Cardiac fibroblast (primary cell): ENCODE measurements at regions not wholly inside any gene's neighbourhood (a gene's known extent, or its start where the extent isn't known, plus 50 kb on each side); places are given as distances from the start of the nearest gene placed in this dataset.
A peak's percentile ranks its signal among the peaks of the same experiment; 100 is the strongest.
"Not testable (repeated sequence)": the region's sequence is repeated elsewhere in the genome, so short reads cannot be mapped to it uniquely, and the experiment has no call there.

ENCODE experiments used
- DNase-seq, 2 donors: peaks; one replicate each; pipeline versions ENCODE4 v3.0.0 to v3.0.0-alpha.2; 2010; ENCODE audit warnings: low read depth in 2 of 2
- H3K4me3 ChIP-seq, 2 donors: replicated peaks in 1 of 2; 1 replicate in 1 of 2; 2 replicates in 1 of 2; pipeline ENCODE4 v1.5.1; 2011; ENCODE audit warnings: low read depth in 2 of 2, low read length in 2 of 2, mild to moderate bottlenecking in 2 of 2, moderate library complexity in 1 of 2
- CTCF ChIP-seq: IDR thresholded peaks from one replicate; pipeline ENCODE4 v1.5.1; 2011; ENCODE audit warnings: low read depth, mild to moderate bottlenecking, low read length, inconsistent platforms

DNA sequence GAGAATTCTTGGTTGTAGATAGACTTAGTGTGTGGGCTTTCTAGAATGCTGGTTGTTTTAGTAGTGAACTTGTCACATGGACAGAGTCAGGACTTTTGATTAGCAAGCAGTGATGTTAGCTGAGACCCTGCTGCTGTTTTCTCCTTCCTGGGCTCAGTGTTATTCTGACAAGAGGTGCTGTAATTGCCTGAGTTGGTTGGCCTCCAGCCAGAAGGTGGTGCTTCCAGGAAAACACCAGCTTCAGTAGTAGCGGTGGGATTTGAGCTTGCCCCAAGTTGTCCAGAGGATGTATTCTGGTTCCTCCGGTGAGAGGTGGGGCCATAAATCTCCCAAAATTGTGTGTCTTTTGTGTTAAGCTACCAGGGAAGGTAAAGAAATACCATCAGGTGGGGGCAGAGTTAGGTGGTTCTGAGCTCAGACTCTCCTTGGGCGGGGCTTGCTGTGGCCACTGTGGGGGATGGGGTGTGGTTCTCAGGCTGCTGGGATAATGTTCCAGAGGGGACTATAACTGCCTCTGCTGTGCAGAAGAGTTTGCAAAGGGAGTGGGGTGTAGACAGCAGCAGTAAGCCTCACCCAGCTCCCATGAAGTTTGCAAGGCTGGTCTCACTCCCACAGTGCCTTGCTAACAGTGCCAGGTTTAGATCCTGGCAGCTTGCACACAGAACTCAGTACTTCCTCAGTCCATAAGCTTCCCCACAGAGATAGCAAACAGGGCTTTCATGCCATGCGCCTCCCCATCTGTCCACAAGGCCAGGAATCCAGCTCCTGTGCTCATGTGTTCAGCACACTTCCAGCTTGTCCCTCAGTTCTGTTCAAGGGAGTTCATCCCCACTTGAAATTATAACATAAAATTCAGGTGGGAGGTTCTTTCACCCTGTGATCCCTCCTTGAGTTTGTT, 278.4 kb upstream of the PTCHD4 start:
- H3K4me3 ChIP-seq: no peak overlapping the region
- TF ChIP-seq CTCF: no peak
- DNase-seq: no peak

- no peak for TF ChIP-seq CTCF
- no peak overlapping the region for H3K4me3 ChIP-seq
- DNase-seq: no peak
Measured at GRCh38 chr6:48388044-48388443, 277.0 kb upstream of the PTCHD4 start.

DNA sequence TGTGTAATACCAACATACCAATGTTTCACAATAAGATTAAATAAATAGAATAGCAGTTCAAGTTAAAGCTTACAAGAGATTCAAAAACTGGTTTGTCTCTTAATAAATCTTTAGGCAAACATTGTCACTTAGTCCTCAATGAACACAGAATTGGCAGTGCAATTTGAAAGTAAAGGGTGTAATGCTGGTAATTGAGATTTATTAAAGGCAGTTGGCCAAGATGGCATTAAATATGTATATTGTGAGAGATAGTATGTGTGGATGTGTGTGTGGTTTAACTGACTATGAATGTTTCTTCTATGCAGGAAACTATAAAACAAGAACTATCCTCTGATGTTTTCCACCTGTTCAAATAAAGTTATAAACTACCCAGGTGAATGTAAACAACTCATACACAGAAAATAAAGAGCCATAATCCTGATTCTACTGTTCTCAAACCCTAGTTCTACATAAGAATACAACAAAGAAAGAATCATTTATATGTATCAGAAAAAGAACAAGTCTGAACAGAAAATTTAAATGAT, 267.9 kb upstream of the PTCHD4 start:
- TF ChIP-seq CTCF: no peak
- H3K4me3 ChIP-seq: no peak overlapping the region
- no peak for DNase-seq

- DNase-seq: no peak
- TF ChIP-seq CTCF: no peak
- H3K4me3 ChIP-seq: no peak overlapping the region
Measured at GRCh38 chr6:48377115-48377514, 266.1 kb upstream of the PTCHD4 start.

DNA sequence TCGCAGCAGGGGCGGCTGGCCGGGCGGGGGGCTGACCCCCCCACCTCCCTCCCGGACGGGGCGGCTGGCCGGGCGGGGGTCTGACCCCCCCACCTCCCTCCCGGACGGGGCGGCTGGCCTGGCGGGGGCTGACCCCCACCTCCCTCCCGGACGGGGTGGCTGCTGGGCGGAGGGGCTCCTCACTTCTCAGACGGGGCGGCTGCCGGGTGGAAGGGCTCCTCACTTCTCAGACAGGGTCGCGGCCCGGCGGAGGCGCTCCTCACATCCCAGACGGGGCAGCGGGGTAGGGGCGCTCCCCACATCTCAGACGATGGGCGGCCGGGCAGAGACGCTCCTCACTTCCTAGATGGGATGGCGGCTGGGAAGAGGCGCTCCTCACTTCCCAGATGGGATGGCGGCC, 260.2 kb upstream of the PTCHD4 start:
- not testable (repeated sequence) for DNase-seq, H3K4me3 ChIP-seq

GRCh38 chr6:48369100-48369499, 258.1 kb upstream of the PTCHD4 start:
- TF ChIP-seq CTCF: no peak
- no peak for DNase-seq
- H3K4me3 ChIP-seq: no peak overlapping the region

DNA sequence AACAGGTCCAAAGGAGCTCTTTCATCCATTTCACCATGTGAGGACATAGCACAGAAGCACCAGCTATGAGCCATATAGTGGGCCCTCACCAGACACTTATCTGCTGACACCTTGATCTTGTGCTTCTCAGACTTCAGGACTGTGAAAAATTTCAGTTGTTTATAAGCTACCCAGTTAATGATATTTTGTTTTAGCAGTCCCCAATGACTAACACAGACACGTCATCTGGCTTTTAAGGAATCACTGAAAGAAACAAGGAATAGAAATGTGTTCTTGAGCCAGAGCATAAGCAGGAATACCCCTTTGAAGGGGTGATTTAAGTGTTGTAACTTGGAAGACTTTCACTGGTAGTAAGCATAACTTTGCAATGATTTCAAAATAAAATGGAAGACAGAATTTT, 214.7 kb upstream of the PTCHD4 start:
- no peak overlapping the region for H3K4me3 ChIP-seq
- no peak for TF ChIP-seq CTCF
- peak; percentile 27 to 48 for DNase-seq
